ENCODE measurements at regions not wholly inside any gene's neighbourhood (a gene's known extent, or its start where the extent isn't known, plus 50 kb on each side); places are given as distances from the start of the nearest gene placed in this dataset.

- TF ChIP-seq ZFP36 (IDR thresholded peaks at IDR 0.05; ENCODE audit: borderline replicate concordance, low read depth, low read length, partially characterized antibody) (no peak), ZNF451 (CRISPR knock-in tag; IDR thresholded peaks at IDR 0.05) (no peak), ZNF557 (CRISPR knock-in tag; IDR thresholded peaks at IDR 0.05) (no peak), UBTF (CRISPR knock-in tag; IDR thresholded peaks at IDR 0.05) (no peak), ZSCAN9 (CRISPR knock-in tag; IDR thresholded peaks at IDR 0.05; ENCODE audit: borderline replicate concordance) (peak; percentile 79), HDAC6 (IDR thresholded peaks at IDR 0.05; ENCODE audit: low read depth, low read length) (no peak), FOXK2 (IDR thresholded peaks at IDR 0.05) (peak; percentile 79), ZFP36L1 (CRISPR knock-in tag; IDR thresholded peaks at IDR 0.05) (no peak), RFX3 (CRISPR knock-in tag; IDR thresholded peaks at IDR 0.05) (0 out of 2 replicates have a peak, but pooled peaks have one; percentile 9), ZNF556 (CRISPR knock-in tag; IDR thresholded peaks at IDR 0.05; ENCODE audit: borderline replicate concordance) (0 out of 2 replicates have a peak, but pooled peaks have one; percentile 14), ZBTB20 (CRISPR knock-in tag; IDR thresholded peaks at IDR 0.05; ENCODE audit: borderline replicate concordance, low read depth) (no peak), JDP2 (CRISPR knock-in tag; IDR thresholded peaks at IDR 0.05; ENCODE audit: borderline replicate concordance) (no peak), IRX3 (CRISPR knock-in tag; IDR thresholded peaks at IDR 0.05; ENCODE audit: borderline replicate concordance, low read depth) (no peak; the same call in 1 of the 2 replicates), GATAD2A (CRISPR knock-in tag; IDR thresholded peaks at IDR 0.05) (peak; percentile 97), ZGPAT (CRISPR knock-in tag; IDR thresholded peaks at IDR 0.05) (no peak; the same call in 1 of the 2 replicates), MAFK (conservative IDR thresholded peaks at IDR 0.05 in 1 of 2, IDR thresholded peaks at IDR 0.05 in 1 of 2; ENCODE audit: low read length in 2 of 2) (peak; percentile 86 to 95), TOPORS (CRISPR knock-in tag; IDR thresholded peaks at IDR 0.05) (0 out of 2 replicates have a peak, but pooled peaks have one; percentile 15), ZSCAN22 (CRISPR knock-in tag; IDR thresholded peaks at IDR 0.05) (no peak; the same call in 1 of the 2 replicates), ZKSCAN1 (IDR thresholded peaks at IDR 0.05; ENCODE audit: low read length) (no peak)
Observed at GRCh38 chr6:167762259-167762962, 64.3 kb upstream of the AFDN start (continued).
